ENCODE measurements at regions not wholly inside any gene's neighbourhood (a gene's known extent, or its start where the extent isn't known, plus 50 kb on each side); places are given as distances from the start of the nearest gene placed in this dataset.
"Not testable (repeated sequence)": the region's sequence is repeated elsewhere in the genome, so short reads cannot be mapped to it uniquely, and the experiment has no call there.

- DNase-seq (ENCODE audit: low read depth), result no peak
- Histone ChIP-seq H3K36me3 (ENCODE audit: control insufficient read depth, insufficient read depth, low read length) (no peaks in the 10 kb centered on the region), H3K4me3 (ENCODE audit: low read depth, low read length) (no peak overlapping the region), H3K27me3 (ENCODE audit: control insufficient read depth, insufficient read depth, low read length) (no peaks in the 10 kb centered on the region)
- FAIRE-seq, result no peak
- no peak for TF ChIP-seq CTCF (IDR thresholded peaks at IDR 0.05; ENCODE audit: insufficient read depth, low read length, severe bottlenecking)
Observed at GRCh38 chr20:29119141-29119540, 2138.3 kb upstream of the DEFB115 start.

GRCh38 chr20:29119684-29120083 is 2137.8 kb upstream of the DEFB115 start:
- not testable (repeated sequence) for FAIRE-seq; DNase-seq (ENCODE audit: low read depth); H3K4me3 ChIP-seq (ENCODE audit: low read depth, low read length); H3K27me3 ChIP-seq (ENCODE audit: control insufficient read depth, insufficient read depth, low read length); H3K36me3 ChIP-seq (ENCODE audit: control insufficient read depth, insufficient read depth, low read length)

- not testable (repeated sequence) for H3K27me3 ChIP-seq (ENCODE audit: control insufficient read depth, insufficient read depth, low read length); H3K4me3 ChIP-seq (ENCODE audit: low read depth, low read length); FAIRE-seq; H3K36me3 ChIP-seq (ENCODE audit: control insufficient read depth, insufficient read depth, low read length); DNase-seq (ENCODE audit: low read depth)
Observed at GRCh38 chr20:29120088-29120487, 2137.4 kb upstream of the DEFB115 start.

- DNase-seq (ENCODE audit: low read depth); H3K36me3 ChIP-seq (ENCODE audit: control insufficient read depth, insufficient read depth, low read length); FAIRE-seq; H3K27me3 ChIP-seq (ENCODE audit: control insufficient read depth, insufficient read depth, low read length); H3K4me3 ChIP-seq (ENCODE audit: low read depth, low read length): not testable (repeated sequence)
Observed at GRCh38 chr20:29120575-29120974, 2136.9 kb upstream of the DEFB115 start.

GRCh38 chr20:29122784-29123183 is 2134.7 kb upstream of the DEFB115 start:
- not testable (repeated sequence) for FAIRE-seq; H3K36me3 ChIP-seq (ENCODE audit: control insufficient read depth, insufficient read depth, low read length); H3K4me3 ChIP-seq (ENCODE audit: low read depth, low read length); DNase-seq (ENCODE audit: low read depth); H3K27me3 ChIP-seq (ENCODE audit: control insufficient read depth, insufficient read depth, low read length)

- TF ChIP-seq CTCF (IDR thresholded peaks at IDR 0.05; ENCODE audit: insufficient read depth, low read length, severe bottlenecking), result no peak
- Histone ChIP-seq H3K36me3 (ENCODE audit: control insufficient read depth, insufficient read depth, low read length) (no peaks in the 10 kb centered on the region), H3K27me3 (ENCODE audit: control insufficient read depth, insufficient read depth, low read length) (no peaks in the 10 kb centered on the region), H3K4me3 (ENCODE audit: low read depth, low read length) (no peak overlapping the region)
- DNase-seq (ENCODE audit: low read depth) (no peak), FAIRE-seq (no peak)
Observed at GRCh38 chr20:29123861-29124260, 2133.6 kb upstream of the DEFB115 start.
